Activated naive CD8-positive, alpha-beta T cell treated with anti-CD3 and anti-CD28 coated beads, Interleukin-2, amount 50 U/mL, for 24 hours (primary cell): ENCODE measurements at regions not wholly inside any gene's neighbourhood (a gene's known extent, or its start where the extent isn't known, plus 50 kb on each side); places are given as distances from the start of the nearest gene placed in this dataset.
A peak's percentile ranks its signal among the peaks of the same experiment; 100 is the strongest.

Source experiments
- ATAC-seq: fragments of 150-1000 bp; cut with Tn5 transposase; one replicate; pipeline ENCODE4 v1.10.0; 2021
- DNase-seq: peaks from one replicate; pipeline ENCODE4 v3.0.0; 2021
- H3K27ac Mint-ChIP-seq: one replicate; pipeline ENCODE4 v1.8.0; 2021; ENCODE audit warnings: mild to moderate bottlenecking, mixed read lengths
- H3K27me3 Mint-ChIP-seq: one replicate; pipeline ENCODE4 v1.8.0; 2021; ENCODE audit warnings: mixed read lengths
- H3K36me3 Mint-ChIP-seq: one replicate; pipeline ENCODE4 v1.8.0; 2021; ENCODE audit warnings: low read depth, mixed read lengths
- H3K4me1 Mint-ChIP-seq: one replicate; pipeline ENCODE4 v1.8.0; 2021; ENCODE audit warnings: mixed read lengths
- H3K4me3 Mint-ChIP-seq: one replicate; pipeline ENCODE4 v1.8.0; 2021; ENCODE audit warnings: mild to moderate bottlenecking, moderate library complexity, mixed read lengths
- H3K9me3 Mint-ChIP-seq: one replicate; pipeline ENCODE4 v1.8.0; 2021; ENCODE audit warnings: mixed read lengths

DNA sequence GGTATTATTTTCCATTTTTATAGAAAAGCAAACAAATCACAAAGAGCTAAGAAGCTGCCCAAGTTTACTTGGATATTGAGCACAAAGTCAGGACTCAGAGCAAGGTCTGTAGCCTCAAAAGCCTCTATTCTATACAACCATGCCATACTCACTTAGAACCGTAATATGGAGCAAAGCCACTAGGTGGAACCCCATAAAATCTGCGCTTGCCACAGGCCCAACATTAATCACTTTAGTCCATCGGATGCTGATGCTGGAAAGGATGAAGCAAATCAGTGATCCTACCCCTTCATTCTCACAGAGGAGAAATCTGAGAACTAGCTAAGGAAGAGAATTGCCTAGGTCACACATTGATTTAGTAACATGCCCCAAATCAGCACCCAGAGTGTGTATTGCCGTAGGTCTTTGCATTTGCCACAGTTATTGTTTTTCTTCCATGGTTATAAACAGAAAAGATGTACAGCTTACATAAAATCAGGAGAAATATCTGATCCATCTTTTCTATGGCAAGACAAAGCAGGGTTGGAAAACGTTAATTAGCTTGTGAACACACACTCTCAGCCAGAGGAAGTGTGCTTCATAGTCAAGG is 56.7 kb upstream of the RAB38 start:
- Mint-ChIP-seq H3K27ac (no peak overlapping the region), H3K27me3 (no peaks in the 10 kb centered on the region), H3K4me1 (no peaks in the 10 kb centered on the region), H3K9me3 (peaks cover 30% of the 10 kb centered on the region), H3K36me3 (peaks cover 8% of the 10 kb centered on the region), H3K4me3 (no peak overlapping the region)
- DNase-seq (peak; percentile 11), ATAC-seq (peak; percentile 71)

DNA sequence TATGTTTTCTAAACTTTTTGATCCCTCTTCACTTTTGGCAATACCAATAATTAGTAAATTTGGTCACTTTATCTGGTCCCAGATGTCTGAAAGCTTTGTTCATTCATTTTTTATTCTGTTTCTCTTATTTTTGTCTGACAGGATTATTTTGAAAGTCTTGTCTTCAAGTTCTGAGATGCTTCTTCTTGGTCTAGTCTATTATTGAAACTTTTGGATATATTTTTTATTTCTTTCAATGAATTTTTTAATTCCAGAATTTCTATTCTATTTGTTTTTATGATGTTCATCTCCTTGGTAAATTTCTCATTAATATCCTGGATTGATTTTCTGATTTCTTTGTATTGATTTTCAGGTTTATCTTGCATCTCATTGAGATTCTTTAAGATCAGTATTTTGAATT is 54.1 kb upstream of the RAB38 start:
- ATAC-seq (no peak), DNase-seq (no peak)
- Mint-ChIP-seq H3K9me3 (peaks cover 47% of the 10 kb centered on the region), H3K27ac (no peak overlapping the region), H3K4me3 (no peak overlapping the region), H3K4me1 (no peaks in the 10 kb centered on the region), H3K36me3 (peaks cover 8% of the 10 kb centered on the region), H3K27me3 (no peaks in the 10 kb centered on the region)
